ENCODE measurements at regions not wholly inside any gene's neighbourhood (a gene's known extent, or its start where the extent isn't known, plus 50 kb on each side); places are given as distances from the start of the nearest gene placed in this dataset.

DNA sequence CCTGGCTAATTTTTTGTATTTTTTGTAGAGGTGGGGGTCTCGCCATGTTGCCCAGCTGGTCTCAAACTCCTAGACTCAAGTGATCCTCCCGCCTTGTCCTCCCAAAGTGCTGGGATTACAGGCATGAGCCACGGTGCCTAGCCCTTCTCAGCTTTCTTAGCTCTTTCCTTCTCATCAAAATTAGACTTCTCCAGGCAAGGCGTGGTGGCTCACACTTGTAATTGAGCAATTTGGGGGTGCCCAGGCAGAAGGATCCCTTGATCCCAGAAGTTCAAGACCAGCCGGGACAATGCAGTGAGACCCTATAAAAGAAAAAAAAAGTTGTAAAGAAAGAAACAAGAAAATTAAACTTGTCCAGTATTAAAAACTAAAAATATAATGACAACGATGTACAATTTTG is 112.6 kb upstream of the ERRFI1 start:
- no peaks in the 10 kb centered on the region for H3K9me3 ChIP-seq (replicated peaks in 1 of 11)
- H3K4me1 ChIP-seq: peaks cover 0 to 27% (median 0%) of the 10 kb centered on the region in 10 experiments; a peak in 5 of 20 replicates
- no peak overlapping the region for H3K27ac ChIP-seq
- no peak overlapping the region for H3K4me3 ChIP-seq
- H3K9ac ChIP-seq: no peak overlapping the region
- H4K20me1 ChIP-seq: no peaks in the 10 kb centered on the region
- peaks cover 0 to 5% (median 0%) of the 10 kb centered on the region in 11 experiments; a peak in 1 of 22 replicates for H3K27me3 ChIP-seq
- H3K36me3 ChIP-seq: no peaks in the 10 kb centered on the region
- peak overlapping the region in 1 of 11 experiments; percentile 63; a peak in 1 of 22 replicates for H3K4me2 ChIP-seq
- TF ChIP-seq Cebpa-rat (IDR thresholded peaks at IDR 0.05): no peak

DNA sequence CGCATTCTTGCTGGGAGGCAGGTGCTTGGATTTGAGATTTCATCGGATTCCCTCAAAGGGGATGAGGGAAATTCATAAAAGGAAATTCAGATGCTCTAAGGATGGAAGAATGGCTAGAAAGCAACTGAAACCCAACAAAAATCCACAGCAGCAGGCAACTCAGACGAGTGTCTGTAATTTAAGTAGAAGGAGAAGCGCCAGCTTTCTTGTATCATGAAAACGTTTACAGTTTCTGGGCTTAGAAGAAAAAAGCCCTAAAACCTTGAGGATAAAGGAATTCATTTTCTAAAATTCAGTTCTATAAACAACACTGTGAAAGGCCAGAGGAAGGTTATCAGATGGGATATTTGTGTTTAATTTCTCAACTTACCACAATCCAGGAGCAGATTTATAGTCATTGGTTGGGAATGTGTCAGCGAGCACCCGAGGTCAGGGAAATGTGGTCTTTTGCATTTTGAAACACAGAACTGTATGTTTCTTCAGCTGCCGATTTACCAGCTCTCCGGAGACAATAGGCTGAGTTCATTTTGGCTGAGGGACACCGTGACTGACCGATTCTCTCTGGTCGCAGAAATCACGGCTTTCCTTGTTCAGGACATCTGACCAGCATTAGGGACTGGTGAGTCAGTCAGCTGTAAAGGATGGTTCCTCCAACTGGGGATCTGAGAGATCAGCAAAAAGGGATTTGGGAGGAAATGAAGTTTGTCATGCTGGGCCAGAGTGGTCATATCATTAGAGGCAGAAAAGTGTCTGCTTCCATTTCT is 111.6 kb upstream of the ERRFI1 start:
- no peak overlapping the region for H3K27ac ChIP-seq
- H3K4me2 ChIP-seq: peak overlapping the region in 2 of 11 experiments; percentile 55 to 63; a peak in 4 of 22 replicates
- H4K20me1 ChIP-seq: no peaks in the 10 kb centered on the region
- no peak for TF ChIP-seq Cebpa-rat (IDR thresholded peaks at IDR 0.05)
- 0 out of 22 replicates have a peak overlapping the region, but pooled peaks of 2 of the 11 experiments have one; percentile 3 to 8 for H3K9ac ChIP-seq
- peaks cover 0 to 5% (median 0%) of the 10 kb centered on the region in 11 experiments; a peak in 1 of 22 replicates for H3K27me3 ChIP-seq
- no peak overlapping the region for H3K4me3 ChIP-seq
- H3K9me3 ChIP-seq (replicated peaks in 1 of 11): no peaks in the 10 kb centered on the region
- H3K36me3 ChIP-seq: no peaks in the 10 kb centered on the region
- peaks cover 0 to 34% (median 0%) of the 10 kb centered on the region in 10 experiments; a peak in 5 of 20 replicates for H3K4me1 ChIP-seq

DNA sequence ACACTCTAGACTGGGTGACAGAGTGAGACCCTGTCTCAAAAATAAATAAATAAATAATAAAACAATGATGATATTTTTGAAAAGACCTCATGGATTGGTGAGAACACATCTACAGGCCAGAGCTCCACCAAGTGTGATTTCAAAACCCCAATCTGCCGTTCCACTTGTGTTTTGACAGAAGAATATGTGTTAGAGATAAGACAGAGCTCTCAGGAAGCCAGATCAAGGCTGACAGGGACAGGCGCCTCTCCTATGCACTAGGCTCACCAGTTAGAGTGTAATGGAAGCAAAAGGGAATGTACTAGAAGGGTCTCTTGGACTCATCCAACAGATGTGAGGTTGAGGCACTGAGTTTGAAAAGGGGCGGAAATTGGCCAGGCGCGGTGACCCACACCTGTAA is 110.7 kb upstream of the ERRFI1 start:
- no peak for TF ChIP-seq Cebpa-rat (IDR thresholded peaks at IDR 0.05)
- H3K4me2 ChIP-seq: no peak overlapping the region
- no peaks in the 10 kb centered on the region for H3K9me3 ChIP-seq (replicated peaks in 1 of 11)
- peaks cover 0 to 5% (median 0%) of the 10 kb centered on the region in 11 experiments; a peak in 1 of 22 replicates for H3K27me3 ChIP-seq
- H3K36me3 ChIP-seq: no peaks in the 10 kb centered on the region
- no peak overlapping the region for H3K9ac ChIP-seq
- peaks cover 0 to 34% (median 0%) of the 10 kb centered on the region in 10 experiments; a peak in 5 of 20 replicates for H3K4me1 ChIP-seq
- no peaks in the 10 kb centered on the region for H4K20me1 ChIP-seq
- H3K4me3 ChIP-seq: no peak overlapping the region
- no peak overlapping the region for H3K27ac ChIP-seq

DNA sequence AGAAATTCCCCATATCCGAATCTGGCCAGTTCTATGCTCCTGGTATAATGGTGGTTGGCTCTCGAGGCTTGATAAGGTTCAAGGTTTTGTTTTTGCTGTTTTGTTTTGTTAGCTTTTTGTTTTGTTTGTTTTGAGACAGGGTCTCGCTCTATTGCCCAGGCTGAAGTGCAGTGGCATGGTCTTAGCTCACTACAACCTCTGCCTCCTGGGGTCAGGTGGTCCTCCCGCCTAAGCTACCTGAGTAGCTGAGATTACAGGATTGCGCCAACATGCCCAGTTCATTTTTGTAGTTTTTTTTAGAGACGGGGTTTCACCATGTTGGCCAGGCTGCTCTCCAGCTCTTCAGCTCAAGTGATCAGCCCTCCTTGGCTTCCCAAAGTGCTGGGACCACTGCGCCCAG is 109.1 kb upstream of the ERRFI1 start:
- Histone ChIP-seq H3K4me3 (no peak overlapping the region), H3K4me1 (peaks cover 0 to 34% (median 0%) of the 10 kb centered on the region in 10 experiments; a peak in 5 of 20 replicates), H3K9me3 (replicated peaks in 1 of 11) (no peaks in the 10 kb centered on the region), H3K4me2 (no peak overlapping the region), H4K20me1 (no peaks in the 10 kb centered on the region), H3K27me3 (peaks cover 0 to 5% (median 0%) of the 10 kb centered on the region in 11 experiments; a peak in 1 of 22 replicates), H3K27ac (no peak overlapping the region), H3K9ac (no peak overlapping the region), H3K36me3 (no peaks in the 10 kb centered on the region)
- no peak for TF ChIP-seq Cebpa-rat (IDR thresholded peaks at IDR 0.05)

DNA sequence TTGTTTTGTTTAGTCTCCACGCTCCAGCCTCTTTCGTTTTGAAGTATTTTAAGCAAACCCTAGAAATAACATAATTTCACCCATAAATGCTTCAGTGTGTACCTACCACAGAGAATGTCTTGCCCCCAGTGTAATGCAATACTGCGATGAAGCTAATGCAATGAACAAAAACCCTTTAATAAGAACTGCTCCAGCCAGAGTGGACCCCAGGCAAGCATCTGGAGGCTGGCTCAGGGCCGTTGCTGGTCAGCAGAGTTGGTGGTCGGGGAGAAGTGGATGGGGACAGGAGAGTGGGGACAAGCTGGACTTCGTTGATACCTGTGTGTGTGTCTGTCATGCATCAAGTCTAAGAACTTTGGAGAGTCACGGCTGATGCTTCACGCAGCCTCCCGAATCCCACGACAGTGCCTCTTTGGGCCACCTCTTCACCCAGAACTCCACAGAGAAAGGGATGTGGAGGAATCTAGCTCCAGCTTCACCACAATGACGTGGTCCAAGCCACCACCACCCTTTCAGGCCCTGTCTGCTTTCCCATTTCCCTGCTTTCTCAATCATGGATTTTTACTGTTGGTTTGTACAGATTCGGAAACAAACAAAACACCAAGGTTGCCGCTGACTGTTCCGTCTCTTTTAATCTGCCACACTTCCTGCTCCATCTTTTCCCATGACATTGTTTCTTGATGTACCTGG is 108.6 kb upstream of the ERRFI1 start:
- Histone ChIP-seq H3K36me3 (no peaks in the 10 kb centered on the region), H3K27me3 (peaks cover 0 to 5% (median 0%) of the 10 kb centered on the region in 11 experiments; a peak in 1 of 22 replicates), H4K20me1 (no peaks in the 10 kb centered on the region), H3K4me3 (no peak overlapping the region), H3K4me2 (peak overlapping the region in 3 of 11 experiments; percentile 14 to 36 (median 30); a peak in 4 of 22 replicates), H3K4me1 (peaks cover 0 to 34% (median 0%) of the 10 kb centered on the region in 10 experiments; a peak in 5 of 20 replicates), H3K27ac (no peak overlapping the region), H3K9me3 (replicated peaks in 1 of 11) (no peaks in the 10 kb centered on the region), H3K9ac (no peak overlapping the region)
- no peak for TF ChIP-seq Cebpa-rat (IDR thresholded peaks at IDR 0.05)

DNA sequence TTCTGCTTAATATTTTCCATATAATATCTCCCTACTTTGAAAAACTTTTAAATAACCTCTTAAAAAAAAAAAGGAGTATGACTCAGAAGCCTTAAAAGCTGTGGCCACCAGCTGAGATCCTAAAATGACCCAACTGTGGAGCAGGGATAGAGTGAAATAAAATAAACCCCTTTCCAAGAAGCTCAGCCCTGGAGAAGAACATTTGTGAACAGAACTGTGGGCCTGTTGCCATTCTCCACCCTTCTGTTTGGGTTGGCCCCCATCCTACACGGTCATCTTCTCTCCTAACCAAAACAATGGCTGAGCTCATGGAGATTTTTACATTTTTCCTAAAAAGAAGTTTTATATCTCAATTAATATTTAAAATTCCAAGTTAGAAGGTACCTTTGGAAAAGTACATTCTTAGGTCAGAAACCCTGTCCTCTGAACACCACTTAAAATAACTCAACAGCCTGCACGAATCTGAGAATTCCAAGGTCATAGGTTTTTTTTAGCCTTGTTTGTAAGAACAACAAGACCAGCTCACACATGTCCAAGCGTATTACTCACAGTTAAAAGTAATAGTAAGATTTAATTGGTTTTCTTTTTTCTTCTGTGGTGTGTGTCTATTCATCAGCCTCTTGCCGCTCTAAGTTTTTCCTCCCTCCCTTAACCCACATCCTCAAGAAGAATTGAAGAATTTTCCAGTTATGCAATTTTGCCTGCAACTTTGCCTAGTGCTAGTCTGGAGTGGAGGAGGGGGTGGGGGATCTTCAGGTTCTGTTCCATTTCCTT is 107.7 kb upstream of the ERRFI1 start:
- Histone ChIP-seq H3K4me3 (no peak overlapping the region), H3K27ac (no peak overlapping the region), H3K36me3 (no peaks in the 10 kb centered on the region), H3K27me3 (peaks cover 0 to 5% (median 0%) of the 10 kb centered on the region in 11 experiments; a peak in 1 of 22 replicates), H3K9ac (no peak overlapping the region), H3K9me3 (replicated peaks in 1 of 11) (no peaks in the 10 kb centered on the region), H3K4me2 (peak overlapping the region in 3 of 11 experiments; percentile 14 to 36 (median 30); a peak in 3 of 22 replicates), H4K20me1 (no peaks in the 10 kb centered on the region), H3K4me1 (peaks cover 0 to 34% (median 0%) of the 10 kb centered on the region in 10 experiments; a peak in 5 of 20 replicates)
- no peak for TF ChIP-seq Cebpa-rat (IDR thresholded peaks at IDR 0.05)

DNA sequence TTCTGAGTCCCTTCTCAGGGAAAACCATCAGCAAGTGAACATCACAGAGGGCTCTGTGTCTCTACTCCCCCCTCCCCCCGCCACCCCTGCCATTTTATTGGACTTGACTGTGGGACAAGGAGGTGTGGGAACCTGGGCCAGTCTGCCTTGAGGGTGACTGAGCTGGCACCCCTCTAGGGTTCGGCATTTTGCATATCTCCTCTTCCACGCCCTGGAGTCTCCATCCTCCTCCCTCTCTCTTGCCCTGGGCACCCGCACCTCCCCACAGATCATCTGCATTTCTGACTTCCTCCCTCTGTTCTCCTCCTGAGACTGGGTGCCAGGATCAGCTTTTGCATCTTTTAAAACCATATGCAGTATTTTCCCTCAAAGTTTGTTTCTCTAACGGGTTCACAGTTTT is 107.1 kb upstream of the ERRFI1 start:
- H3K4me2 ChIP-seq: peak overlapping the region in 1 of 11 experiments; percentile 36; a peak in 1 of 22 replicates
- no peak for TF ChIP-seq Cebpa-rat (IDR thresholded peaks at IDR 0.05)
- H3K9ac ChIP-seq: no peak overlapping the region
- H3K36me3 ChIP-seq: no peaks in the 10 kb centered on the region
- H3K27me3 ChIP-seq: peaks cover 0 to 4% (median 0%) of the 10 kb centered on the region in 11 experiments; a peak in 1 of 22 replicates
- no peak overlapping the region for H3K4me3 ChIP-seq
- H3K27ac ChIP-seq: no peak overlapping the region
- H4K20me1 ChIP-seq: no peaks in the 10 kb centered on the region
- H3K4me1 ChIP-seq: peaks cover 0 to 29% (median 0%) of the 10 kb centered on the region in 10 experiments; a peak in 5 of 20 replicates
- H3K9me3 ChIP-seq (replicated peaks in 1 of 11): no peaks in the 10 kb centered on the region

DNA sequence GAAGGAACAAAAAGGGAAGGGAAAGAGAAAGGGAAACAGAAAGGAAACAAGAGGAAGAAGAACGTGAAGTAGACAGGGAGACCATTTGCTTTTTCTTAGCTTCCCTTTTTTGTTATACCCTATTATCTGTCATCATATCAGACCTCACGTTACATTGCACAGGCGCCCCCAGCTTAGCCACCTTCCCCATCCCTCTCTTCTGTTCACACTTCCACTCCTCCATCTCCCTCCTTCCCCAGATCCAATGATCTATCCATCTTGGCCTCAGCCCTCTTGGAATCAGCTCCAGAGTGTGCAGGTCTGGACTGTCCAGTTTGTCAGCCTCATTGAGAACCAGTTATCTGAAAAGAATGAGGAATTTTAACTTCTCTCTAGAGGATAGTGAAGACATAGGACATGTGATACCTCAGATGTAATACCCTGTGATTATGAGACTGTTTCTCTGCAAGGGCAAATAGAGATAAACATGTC is 101.1 kb upstream of the ERRFI1 start:
- Histone ChIP-seq H3K9ac (peak overlapping the region in 2 of 11 experiments; percentile 20 to 42; a peak in 1 of 22 replicates), H3K9me3 (replicated peaks in 1 of 11) (peaks cover 8 to 39% (median 22%) of the 10 kb centered on the region in 11 experiments), H3K27me3 (no peaks in the 10 kb centered on the region), H3K4me2 (peak overlapping the region in 6 of 11 experiments; percentile 0 to 82 (median 54); a peak in 10 of 22 replicates), H3K36me3 (no peaks in the 10 kb centered on the region), H3K4me3 (no peak overlapping the region), H4K20me1 (no peaks in the 10 kb centered on the region), H3K27ac (peak overlapping the region in 8 of 11 experiments; percentile 21 to 73 (median 54); a peak in 14 of 22 replicates), H3K4me1 (peaks cover 0 to 18% (median 5%) of the 10 kb centered on the region in 10 experiments; a peak in 10 of 20 replicates)
- TF ChIP-seq Cebpa-rat (IDR thresholded peaks at IDR 0.05): no peak

All from BLaER1 treated with 17β-estradiol and CSF1 and Interleukin-3, amounts not matched to agents 10 nM and 100 nM (cell line).